GM19328 (cell line): ENCODE measurements at regions not wholly inside any gene's neighbourhood (a gene's known extent, or its start where the extent isn't known, plus 50 kb on each side); places are given as distances from the start of the nearest gene placed in this dataset.
A peak's percentile ranks its signal among the peaks of the same experiment; 100 is the strongest.

ENCODE experiments used
- ATAC-seq: cut with Tn5 transposase; IDR thresholded peaks from one replicate; pipeline ENCODE4 v1.9.1; 2021; ENCODE audit warnings: mild to moderate bottlenecking, moderate library complexity; ENCODE audit not compliant: unreplicated experiment

DNA sequence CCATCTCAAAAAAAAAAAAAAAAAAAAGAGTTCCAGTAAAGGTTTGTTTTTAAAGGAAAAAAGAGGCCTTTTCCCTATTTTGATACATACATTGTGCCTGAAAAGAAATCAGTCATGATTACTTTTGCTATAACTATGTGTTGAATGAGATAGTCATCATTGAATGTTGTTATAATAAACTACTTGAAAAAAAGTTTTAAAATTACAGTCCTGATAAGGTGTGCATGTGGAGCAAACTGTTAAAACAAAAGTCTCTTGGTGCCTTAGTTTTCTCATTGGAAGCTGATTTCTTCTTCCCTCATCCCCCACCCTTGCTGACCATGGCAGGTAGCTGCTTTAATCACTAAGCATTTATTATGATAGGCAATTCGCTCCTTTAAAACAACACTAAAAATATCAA lies 172.3 kb upstream of the TBCA start:
- ATAC-seq, result no peak

DNA sequence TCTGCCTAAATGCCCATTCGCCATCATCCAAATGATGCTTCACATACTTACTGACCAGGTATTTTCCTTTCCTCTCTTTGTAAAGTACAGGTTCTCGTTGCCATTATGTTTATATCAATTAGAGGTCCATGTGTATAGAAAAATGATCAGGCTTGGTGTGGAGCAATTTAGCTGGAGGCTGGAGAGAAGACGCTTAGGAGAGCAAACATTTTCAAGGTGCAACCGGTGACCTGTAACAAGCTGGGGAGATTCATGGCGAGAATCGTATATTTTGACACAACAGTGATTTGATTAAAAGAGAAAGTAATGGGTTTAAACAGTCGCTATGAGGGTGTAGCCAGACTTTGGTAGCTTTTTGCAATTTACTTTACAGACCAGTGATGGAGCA lies 170.9 kb upstream of the TBCA start:
- ATAC-seq, result no peak

DNA sequence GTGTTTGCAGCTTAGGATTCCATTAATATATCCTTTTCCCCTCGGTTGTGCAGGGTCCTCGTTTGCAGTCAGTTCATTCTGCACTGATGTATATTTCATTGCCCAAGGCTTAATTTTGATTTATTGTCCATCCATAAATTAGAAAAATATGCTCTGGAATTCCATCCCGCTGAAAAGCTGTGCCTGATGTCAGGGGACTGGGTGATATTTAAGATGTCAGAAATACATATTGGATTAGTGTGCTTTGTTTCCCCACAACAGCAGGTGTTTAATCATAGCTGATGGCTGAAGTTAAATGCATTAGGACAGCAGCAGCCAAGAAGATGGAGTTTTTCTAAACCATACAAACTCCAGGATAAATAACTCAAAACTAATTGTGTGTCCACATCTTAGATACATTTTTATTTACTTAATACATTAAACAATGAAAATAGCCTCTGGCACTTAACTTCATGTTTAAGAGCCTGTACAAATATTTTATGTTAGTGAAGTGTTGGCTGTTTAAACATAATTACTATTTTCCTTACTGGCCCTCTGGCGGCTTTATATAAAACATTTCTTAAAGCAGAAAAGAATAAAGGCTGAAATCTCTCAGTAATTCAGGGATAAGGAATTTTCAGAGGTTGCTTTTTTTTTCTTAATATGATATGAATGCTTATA lies 170.4 kb upstream of the TBCA start:
- no peak for ATAC-seq

DNA sequence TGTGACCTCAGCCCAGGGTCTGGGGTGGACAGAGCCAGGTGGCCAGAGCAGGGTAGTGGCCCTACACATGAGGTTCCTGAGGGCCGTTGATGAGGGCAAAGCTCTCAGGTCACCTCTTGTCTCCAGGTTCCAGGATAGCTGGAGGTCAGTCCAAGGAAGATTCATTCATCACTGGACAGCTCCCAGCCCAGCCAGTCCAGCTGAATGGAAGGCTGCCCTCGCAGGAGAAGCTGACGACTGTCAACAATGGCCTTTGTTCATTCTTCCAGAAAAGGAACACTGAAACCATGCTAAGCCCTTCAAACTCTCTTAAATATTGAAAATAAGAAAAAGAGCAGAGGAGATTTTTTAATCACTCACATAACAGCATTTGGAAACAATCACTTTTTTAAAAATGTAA lies 169.7 kb upstream of the TBCA start:
- no peak for ATAC-seq

DNA sequence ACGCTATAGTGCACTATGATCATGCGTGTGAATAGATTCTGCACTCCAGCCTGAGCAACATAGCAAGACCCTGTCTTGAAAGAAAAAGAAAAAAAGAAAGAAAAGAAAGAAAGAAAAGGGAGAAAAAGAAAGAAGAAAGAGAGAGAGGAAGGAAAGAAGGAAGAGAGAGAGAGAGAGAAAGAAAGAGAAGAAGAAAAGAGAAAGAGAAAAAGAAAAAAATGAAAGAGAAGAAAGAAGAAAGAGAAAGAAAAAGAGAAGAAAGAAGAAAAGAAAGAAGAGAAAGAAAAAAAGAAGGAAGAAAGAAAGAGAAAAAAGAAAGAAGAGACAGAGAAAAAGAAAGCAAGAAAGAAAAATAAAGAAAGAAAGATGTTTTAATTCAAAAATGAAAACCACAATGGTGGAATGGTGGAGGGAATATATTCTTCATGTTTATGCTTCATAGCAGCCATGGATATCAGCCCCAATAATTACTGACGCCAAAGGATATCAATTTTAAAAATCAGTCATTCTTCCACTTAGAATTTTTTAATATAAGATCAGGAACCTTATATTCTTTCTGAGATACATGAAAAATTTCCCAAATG lies 168.7 kb upstream of the TBCA start:
- ATAC-seq, result no peak

DNA sequence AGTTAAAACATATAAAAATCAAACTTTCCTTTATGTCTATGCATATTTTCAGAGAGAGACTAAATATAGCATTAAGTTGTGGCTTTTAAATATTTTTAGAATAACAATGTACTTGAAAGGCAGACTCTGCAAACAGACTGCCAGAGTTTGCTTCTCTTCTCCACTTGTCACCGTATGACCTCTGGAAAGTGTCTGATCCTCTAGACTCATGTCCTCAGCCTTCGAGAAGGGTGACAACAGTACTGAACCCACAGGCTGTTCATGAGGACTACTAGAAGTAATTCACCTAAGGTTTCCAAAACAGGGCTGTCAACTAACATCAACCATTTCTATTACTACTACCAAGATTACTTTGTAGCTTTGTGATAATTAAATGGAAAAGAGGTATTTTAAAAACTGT lies 167.7 kb upstream of the TBCA start:
- ATAC-seq, result no peak

DNA sequence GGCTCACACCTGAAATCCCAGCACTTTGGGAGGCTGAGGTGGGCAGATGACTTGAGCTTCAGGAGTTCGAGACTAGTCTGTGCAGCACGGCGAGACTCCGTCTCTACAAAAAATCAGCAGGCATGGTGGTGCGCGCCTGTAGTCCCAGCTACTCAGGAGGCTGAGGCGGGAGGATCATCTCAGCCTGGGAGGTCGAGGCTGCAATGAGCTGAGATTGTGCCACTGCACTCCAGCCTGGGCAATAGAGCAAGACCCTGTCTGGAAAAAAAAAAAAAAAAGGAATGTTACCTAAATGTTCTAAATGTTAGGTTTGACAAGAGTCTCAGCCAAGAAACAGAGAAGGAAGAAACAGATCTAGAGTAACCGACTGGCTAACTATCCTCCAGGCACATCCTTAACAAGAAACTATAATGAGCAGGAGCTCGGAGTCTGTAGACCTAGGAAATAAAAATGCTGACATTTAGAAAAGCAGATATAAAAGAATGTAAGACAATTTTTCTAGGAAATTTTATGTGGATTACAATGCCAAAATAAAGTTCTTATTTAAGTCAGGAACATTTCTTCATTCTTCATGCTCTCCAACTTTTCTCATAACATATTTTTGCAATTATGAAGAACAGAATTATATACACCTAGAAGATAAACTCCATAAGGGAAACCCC lies 166.6 kb upstream of the TBCA start:
- no peak for ATAC-seq

DNA sequence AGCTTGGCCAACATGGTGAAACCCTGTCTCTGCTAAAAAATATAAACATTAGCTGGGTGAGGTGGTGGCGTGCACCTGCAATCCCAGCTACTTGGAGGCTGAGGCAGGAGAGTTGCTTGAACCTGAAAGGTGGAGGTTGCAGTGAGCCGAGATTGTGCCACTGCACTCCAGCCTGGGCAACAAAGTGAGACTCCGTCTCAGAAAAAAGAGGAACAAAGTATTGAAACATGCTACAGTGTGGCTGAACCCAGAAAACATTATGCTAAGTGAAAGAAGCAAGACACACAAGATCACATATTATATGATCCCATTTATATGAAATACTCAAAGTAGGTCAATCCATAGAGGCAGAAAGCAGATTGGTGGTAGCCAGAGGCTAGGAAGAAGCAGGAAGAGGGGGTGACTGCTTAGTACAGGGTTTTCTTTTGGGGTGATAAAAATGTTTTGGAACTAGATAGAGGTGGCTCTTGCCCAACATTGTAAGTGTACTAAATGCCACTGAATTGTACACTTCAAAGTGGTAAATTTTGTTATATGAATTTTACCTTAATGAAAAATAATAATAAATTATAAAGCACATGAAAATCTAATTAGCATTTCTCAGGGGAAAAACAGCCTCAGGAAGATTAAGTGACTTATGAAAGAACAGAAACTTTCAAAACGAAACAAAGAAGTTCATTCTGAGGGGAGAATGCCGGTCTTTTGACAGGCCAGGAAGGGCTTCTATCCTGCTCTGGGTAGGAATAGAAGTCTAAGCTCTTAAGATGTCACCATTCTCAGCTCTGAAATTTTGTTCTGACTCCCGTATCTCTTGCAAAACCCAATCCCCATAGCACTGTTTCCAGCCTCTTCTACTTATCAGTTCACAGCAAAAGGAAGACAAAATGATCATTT lies 161.1 kb upstream of the TBCA start:
- ATAC-seq, result peak; percentile 79

DNA sequence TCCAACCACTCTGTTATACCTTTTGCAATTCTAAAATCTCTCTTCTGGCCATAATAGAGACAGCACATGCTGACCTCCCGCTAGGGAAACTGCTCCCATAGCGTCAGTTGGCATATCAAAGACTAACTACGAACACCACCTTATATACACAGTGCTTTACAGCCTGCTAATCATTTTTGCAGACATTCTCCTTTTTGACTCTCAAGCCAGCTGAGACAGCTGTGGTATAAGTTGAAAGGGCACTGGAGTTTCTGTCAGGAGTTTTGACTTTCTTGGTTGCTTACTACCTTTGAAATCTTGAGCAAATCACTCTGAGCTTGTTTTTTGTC lies 160.2 kb upstream of the TBCA start:
- ATAC-seq, result no peak

DNA sequence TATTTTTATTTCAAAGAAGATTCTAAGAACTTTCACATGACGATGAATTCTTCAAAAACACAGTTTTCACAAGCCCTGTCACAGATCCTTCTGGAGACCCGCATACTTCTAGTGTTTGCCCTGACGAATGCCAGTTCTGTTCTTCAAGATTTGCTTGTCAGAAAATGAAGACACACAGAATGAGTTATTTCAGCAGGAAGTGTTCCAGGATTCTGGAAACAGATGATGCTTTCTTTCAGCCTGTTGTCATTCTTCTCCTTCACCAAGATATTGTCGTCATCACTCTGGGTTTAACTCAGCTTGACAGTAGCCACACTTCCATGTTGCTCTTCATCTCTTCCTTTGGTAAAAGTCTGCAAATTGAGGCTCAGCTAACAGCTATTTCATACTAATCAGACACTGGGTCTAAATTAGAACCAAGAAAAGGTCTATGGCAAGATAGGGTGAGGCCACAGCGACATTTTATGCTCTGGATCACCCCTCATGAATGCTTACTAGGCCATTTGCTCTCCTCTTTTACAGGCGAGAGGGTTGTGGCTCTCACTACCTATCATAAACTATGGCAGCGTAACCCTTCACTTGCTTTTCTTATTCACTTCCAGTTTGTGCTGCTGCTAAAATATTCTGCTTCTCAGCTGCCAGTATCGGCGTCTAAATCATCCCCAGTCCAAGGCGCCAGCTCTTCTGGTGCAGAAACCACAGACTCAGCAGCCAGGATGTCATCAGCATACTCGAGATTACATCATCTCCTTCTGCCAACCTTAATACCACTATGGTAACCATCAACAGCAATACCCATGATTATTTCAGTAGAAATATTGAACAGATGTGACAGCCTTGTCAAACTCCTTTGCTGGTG lies 159.6 kb upstream of the TBCA start:
- ATAC-seq, result no peak

DNA sequence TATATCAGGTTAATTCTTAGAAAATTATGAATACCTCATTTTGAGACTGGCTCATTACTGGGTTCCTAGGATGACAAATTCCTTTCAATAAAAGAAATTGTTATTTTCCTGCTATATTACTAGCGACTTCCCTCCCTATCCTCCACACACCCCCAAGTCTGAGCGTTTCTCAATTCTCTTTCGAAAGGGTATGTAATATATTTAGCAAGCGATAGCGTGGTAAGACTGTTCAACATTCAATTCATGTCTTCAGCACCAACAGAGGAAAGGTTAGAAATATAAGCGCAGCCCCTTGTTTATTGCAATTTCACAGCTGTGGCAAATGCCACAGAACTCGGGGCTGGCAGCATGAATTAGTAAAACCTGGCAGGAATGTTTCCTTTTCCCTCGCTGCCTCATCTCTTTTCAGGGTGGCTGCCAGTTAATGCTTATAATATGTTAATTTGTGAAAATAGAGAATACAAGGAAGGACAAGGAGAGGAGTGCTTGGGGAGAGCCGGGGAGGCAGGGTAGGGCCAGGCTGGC lies 152.7 kb upstream of the TBCA start:
- ATAC-seq, result no peak

DNA sequence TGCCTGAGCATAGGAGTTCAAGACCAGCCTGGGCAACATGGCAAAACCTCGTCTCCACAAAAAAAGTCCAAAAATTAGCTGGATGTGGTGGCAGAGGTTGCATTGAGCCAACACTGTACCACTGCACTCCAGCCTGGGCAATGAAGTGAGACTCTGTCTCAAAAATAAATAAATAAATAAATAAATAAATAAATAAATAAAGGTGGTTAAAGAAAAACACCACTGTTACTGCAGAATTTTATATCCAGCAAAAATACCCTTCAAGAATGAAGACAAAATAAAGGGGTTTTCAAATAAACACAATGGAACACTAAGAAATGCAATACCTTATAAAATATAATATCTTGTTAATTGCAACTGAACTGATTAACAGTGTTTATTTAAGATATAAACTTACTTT lies 150.2 kb upstream of the TBCA start:
- ATAC-seq, result no peak

DNA sequence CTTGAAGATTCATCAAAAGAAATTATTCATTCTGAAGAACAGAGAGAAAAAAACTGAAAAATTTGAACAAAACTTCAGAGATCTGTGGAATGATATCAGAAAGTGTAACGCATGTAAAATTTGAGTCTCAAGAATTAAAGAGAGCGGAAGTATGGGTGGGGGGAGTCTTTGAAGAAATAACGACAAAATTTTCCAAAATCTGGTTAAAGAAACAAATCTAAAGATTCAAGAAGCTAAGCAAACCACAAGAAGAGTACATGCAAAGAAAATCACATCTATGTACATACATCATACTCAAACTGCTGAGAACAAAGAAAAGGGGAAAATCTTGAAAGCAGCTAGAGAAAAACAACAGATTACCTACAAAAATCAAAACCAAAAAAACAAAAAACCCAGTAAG lies 149.4 kb upstream of the TBCA start:
- ATAC-seq, result no peak

DNA sequence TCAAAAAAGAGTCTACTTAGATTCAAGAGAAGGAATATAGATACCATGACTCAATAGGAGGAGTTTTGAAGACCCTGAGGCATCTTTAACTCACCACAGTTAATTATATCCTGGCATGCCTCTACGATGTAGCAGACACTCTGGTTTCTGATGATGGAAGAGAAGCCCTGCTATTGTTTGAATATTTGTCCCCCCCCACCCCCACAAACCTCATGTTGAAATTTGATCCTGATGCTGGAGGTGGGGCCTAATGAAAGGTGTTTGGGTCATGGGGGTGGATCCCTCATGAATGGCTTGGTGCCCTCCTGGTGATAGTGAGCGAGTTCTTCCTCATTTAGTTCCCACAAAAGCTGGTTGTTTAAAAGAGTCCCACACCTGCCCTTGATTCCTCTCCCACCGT lies 147.9 kb upstream of the TBCA start:
- ATAC-seq, result no peak

DNA sequence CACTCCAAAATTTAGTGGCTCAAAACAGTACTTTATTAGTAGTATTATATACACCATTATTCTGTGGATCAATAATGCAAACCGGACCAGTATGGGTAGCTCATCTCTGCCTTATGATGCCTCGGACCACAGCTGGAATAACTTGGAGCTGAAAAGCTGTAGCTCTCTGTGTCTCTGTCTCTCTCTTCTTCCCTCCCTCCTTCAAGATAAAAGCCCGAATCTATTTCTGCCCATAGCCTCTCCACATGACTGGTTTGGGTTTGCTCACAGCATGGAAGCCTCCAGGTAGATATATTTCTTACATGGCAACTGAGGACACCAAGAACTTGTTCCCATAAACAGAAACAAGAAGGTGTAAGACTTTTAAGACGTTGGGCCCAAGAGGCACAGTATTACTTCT lies 147.5 kb upstream of the TBCA start:
- ATAC-seq, result no peak

DNA sequence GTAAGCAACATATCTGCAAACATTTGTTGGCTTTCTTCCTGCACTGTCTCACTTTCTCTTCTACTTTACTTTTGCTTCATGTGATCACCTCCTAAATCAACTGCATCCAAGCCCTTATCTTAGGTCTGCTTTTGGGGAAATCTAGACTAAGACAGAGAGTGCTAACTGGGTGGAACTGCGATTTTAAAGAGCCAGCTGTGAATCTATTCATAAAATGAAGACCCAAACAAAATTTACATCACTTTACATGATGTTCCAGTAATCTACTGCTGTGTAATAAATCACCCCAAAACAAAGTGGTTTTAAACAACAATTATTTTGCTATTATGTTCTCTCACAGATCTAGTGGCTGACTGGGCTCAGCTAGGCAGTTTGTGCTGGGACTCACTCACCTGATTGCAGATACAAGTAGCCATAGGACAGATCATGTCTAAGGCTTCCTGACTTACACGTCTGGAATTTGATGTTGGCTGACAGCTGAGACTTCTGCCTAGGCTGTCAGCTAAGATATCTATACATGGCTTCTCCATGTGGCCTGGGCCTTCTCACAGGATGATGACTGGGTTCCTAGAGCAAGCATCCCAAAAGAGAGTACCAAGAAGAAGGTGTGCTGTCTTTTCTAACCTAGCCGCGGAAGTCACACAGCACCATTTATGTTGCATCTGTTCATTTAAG lies 145.1 kb upstream of the TBCA start:
- no peak for ATAC-seq

DNA sequence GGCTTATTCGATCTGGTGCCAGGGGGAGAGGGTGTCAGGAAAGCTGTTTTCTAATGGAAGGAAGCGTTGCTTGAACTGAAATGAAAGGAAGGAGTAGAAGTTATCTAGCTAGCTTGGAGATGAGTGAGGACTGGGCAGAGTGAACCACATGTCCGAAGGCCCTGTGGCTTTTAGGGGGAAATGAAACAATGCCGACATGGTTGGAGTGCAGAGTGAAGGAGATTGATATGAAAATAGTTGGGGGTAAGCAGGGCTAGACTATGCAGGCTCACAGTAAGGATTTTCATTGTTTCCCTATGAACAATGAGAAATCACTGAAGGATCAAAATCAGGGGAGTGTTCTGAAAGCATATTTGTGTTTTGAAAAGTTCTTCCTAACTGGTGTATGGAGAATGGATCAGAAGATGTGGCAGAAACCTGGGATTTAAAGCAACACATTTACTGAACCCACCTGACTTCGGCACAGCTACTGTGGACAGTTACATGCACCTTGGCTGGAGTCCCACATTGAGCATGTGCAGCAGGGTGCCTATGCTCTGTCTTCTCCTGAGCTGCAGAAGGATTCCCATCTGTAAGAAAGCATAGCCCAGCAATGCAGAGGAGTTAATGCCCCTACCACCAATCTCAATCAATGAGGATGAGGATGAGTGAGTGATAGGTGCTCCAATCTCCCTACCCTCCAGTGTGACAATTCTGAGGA lies 144.4 kb upstream of the TBCA start:
- no peak for ATAC-seq

DNA sequence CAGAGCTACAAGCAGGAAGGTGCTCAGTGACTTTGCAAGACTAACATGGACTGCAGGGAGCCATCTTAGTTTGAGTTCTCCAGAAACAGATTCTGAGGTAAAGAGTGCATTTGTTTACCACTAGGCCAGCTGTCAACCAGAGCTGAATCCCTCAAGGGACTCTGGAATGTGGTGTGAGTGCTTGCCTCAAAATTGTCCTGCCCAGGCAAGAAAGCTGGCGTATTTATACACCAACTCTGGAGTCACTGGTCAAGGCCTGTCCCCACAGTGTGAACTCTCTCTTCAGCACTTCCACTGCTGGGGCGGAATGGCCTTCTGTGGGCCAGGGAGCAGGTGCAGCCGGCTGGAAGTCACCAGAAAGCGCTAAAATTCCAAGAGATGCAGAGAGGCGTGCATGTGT lies 139.2 kb upstream of the TBCA start:
- ATAC-seq, result no peak

DNA sequence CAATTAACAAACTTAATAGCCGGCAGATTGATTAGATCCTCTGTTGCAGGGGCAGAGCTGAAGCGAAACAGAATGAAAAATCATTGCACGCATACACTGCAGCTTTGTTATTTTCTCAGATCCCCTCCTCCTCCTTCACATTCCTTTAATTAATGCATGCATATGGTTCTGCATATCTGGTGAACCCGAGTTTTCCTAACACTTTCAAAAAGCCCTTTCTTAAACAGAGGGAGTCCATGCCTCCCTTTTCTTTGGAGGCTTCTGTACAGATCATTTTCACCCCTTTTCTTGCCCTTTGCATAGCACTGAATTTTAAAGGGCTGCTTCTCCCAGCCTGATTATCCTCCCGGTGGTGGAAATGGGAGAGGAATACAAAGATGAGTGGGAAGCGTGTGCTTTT lies 136.6 kb upstream of the TBCA start:
- no peak for ATAC-seq
